HepG2 (cell line): ENCODE measurements at regions not wholly inside any gene's neighbourhood (a gene's known extent, or its start where the extent isn't known, plus 50 kb on each side); places are given as distances from the start of the nearest gene placed in this dataset.

Experiments
- ATAC-seq: fragments of 200-7000 bp; cut with Tn5 transposase; 3 replicates; pipeline ENCODE4 v1.9.1; 2020; ENCODE audit warnings: mild to moderate bottlenecking, moderate library complexity
- BruUV-seq: library from RNA; stranded (reverse); fragments of 400-500 nt; replicated peaks from 2 replicates; lab custom pipeline; 2021; lab: Mats Ljungman, UMichigan
- CTCF ChIA-PET: fragments of 300-600 bp; formaldehyde crosslinking; extraction: SDS; loops from one replicate; lab custom pipeline; 2021; ENCODE audit warnings: low total read pairs, inconsistent platforms, low intra/inter-chr PET ratio; lab: Yijun Ruan, JAX
- POLR2A ChIA-PET: fragments of 350-600 bp; sonication (Branson Sonifier 250); formaldehyde crosslinking; loops from one replicate; lab custom pipeline; 2020; ENCODE audit warnings: antibody characterized with exemption, inconsistent platforms; lab: Yijun Ruan, JAX
- DNase-seq: peaks from one replicate; pipeline ENCODE4 v3.0.0-alpha.2; 2015; ENCODE audit warnings: low spot score
- FAIRE-seq: peaks from 3 replicates; lab custom pipeline; 2011; peaks lifted over from hg19 to GRCh38; lab: Jason Lieb, UNC
- H2AFZ ChIP-seq: one replicate; pipeline ENCODE4 v1.6.1; 2011; ENCODE audit warnings: low read length, inconsistent platforms
- H3K27ac ChIP-seq: fragments of 300-600 bp; 3 replicates; pipeline ENCODE4 v1.8.0; 2011; ENCODE audit warnings: mixed run types, mild to moderate bottlenecking, mixed read lengths, low read length, inconsistent platforms; ENCODE audit not compliant: insufficient read depth; ENCODE audit errors: extremely low read length
- H3K27me3 ChIP-seq, 2 experiments: fragments of 200-600 bp in 1 of 2; 2 replicates in 1 of 2; 3 replicates in 1 of 2; pipeline versions ENCODE4 v1.6.0 to v1.8.0; 2011; ENCODE audit warnings: low read length in 2 of 2, mild to moderate bottlenecking in 2 of 2, moderate library complexity in 2 of 2, inconsistent platforms in 1 of 2; ENCODE audit not compliant: insufficient read depth in 2 of 2, control insufficient read depth in 1 of 2
- H3K36me3 ChIP-seq, 2 experiments: fragments of 200-600 bp in 1 of 2; replicated peaks in 1 of 2; 2 replicates in 1 of 2; 3 replicates in 1 of 2; pipeline versions ENCODE4 v1.5.1 to v1.8.0; 2011; ENCODE audit warnings: low read length in 2 of 2, inconsistent platforms in 1 of 2; ENCODE audit not compliant: insufficient read depth in 2 of 2, control insufficient read depth in 1 of 2
- H3K4me1 ChIP-seq: 2 replicates; pipeline ENCODE4 v1.5.1; 2012; ENCODE audit warnings: low read length, inconsistent platforms; ENCODE audit not compliant: insufficient read depth
- H3K4me2 ChIP-seq: 2 replicates; pipeline ENCODE4 v1.6.0; 2011; ENCODE audit warnings: low read depth, low read length, inconsistent platforms
- H3K4me3 ChIP-seq, 3 experiments: fragments of 200-600 bp in 1 of 3; sonication (generic), shearing (Covaris generic) in 1 of 3; replicated peaks in 1 of 3; 2 replicates each; pipeline ENCODE4 v1.5.1; 2011 to 2016; ENCODE audit warnings: low read length in 3 of 3, inconsistent platforms in 2 of 3, low read depth in 2 of 3, mild to moderate bottlenecking in 2 of 3, control low read depth in 1 of 3, mixed read lengths in 1 of 3; ENCODE audit not compliant: insufficient read depth in 1 of 3
- H3K79me2 ChIP-seq: one replicate; pipeline ENCODE4 v1.6.1; 2011; ENCODE audit warnings: low read length, inconsistent platforms; ENCODE audit not compliant: insufficient read depth
- H3K9ac ChIP-seq: 2 replicates; pipeline ENCODE4 v1.6.0; 2011; ENCODE audit warnings: mild to moderate bottlenecking, low read depth, low read length, inconsistent platforms; ENCODE audit not compliant: insufficient read depth
- H3K9me3 ChIP-seq: 2 replicates; pipeline ENCODE4 v1.5.1; 2012; ENCODE audit warnings: mild to moderate bottlenecking, low read length
- H4K20me1 ChIP-seq: 2 replicates; pipeline ENCODE4 v1.6.0; 2011; ENCODE audit warnings: inconsistent platforms, mild to moderate bottlenecking, low read length, moderate library complexity; ENCODE audit not compliant: insufficient read depth
- ARNT2 ChIP-seq: sonication (generic); formaldehyde crosslinking; IDR thresholded peaks from 2 replicates; pipeline ENCODE4 v1.8.0; 2022; ENCODE audit warnings: mild to moderate bottlenecking, low read depth, missing genetic modification reagents, moderate library complexity
- ATRX ChIP-seq: sonication (generic); formaldehyde crosslinking; IDR thresholded peaks from 2 replicates; pipeline ENCODE4 v1.4.0; 2020; ENCODE audit warnings: missing genetic modification reagents, borderline replicate concordance
- DMTF1 ChIP-seq: sonication (generic); formaldehyde crosslinking; IDR thresholded peaks from 2 replicates; pipeline ENCODE4 v1.4.0; 2020; ENCODE audit warnings: mild to moderate bottlenecking, missing genetic modification reagents
- ISX ChIP-seq: sonication (generic); formaldehyde crosslinking; conservative IDR thresholded peaks from 2 replicates; pipeline ENCODE4 v1.5.0; 2020; ENCODE audit warnings: missing genetic modification reagents
- KLF15 ChIP-seq: sonication (generic); formaldehyde crosslinking; IDR thresholded peaks from 2 replicates; pipeline ENCODE4 v1.8.1; 2023; ENCODE audit warnings: borderline replicate concordance, mild to moderate bottlenecking, inconsistent platforms, missing genetic modification reagents, mixed read lengths
- PAX8 ChIP-seq: sonication (generic); formaldehyde crosslinking; IDR thresholded peaks from 2 replicates; pipeline ENCODE4 v1.8.0; 2022; ENCODE audit warnings: mild to moderate bottlenecking, missing genetic modification reagents, borderline replicate concordance
- PTBP1 ChIP-seq: fragments of 200-400 bp; formaldehyde crosslinking; IDR thresholded peaks from 2 replicates; pipeline ENCODE4 v1.6.1; 2018; ENCODE audit warnings: low read length, low read depth; ENCODE audit not compliant: poor library complexity, severe bottlenecking
- ZBTB21 ChIP-seq: sonication (generic); formaldehyde crosslinking; IDR thresholded peaks from 2 replicates; pipeline ENCODE4 v1.4.0; 2020; ENCODE audit warnings: missing genetic modification reagents
- ZNF3 ChIP-seq: IDR thresholded peaks from 2 replicates; pipeline ENCODE4 v1.7.0; 2017; ENCODE audit warnings: inconsistent platforms
- ZNF30 ChIP-seq: sonication (generic); formaldehyde crosslinking; IDR thresholded peaks from 2 replicates; pipeline ENCODE4 v1.5.0; 2020; ENCODE audit warnings: mild to moderate bottlenecking, missing genetic modification reagents
- ZNF576 ChIP-seq: sonication (generic); formaldehyde crosslinking; IDR thresholded peaks from 2 replicates; pipeline ENCODE4 v1.4.0; 2020; ENCODE audit warnings: mild to moderate bottlenecking, missing genetic modification reagents
- ZNF619 ChIP-seq: sonication (generic); formaldehyde crosslinking; IDR thresholded peaks from 2 replicates; pipeline ENCODE4 v1.4.0; 2020; ENCODE audit warnings: mild to moderate bottlenecking, missing genetic modification reagents
- ZSCAN22 ChIP-seq: sonication (generic); formaldehyde crosslinking; IDR thresholded peaks from 2 replicates; pipeline ENCODE4 v1.4.0; 2020; ENCODE audit warnings: mild to moderate bottlenecking, missing genetic modification reagents
- WGBS: methylation state at CpG from one replicate; pipeline ENCODE4 v1.1.6; 2017; ENCODE audit warnings: low lambda C conversion rate; 5-methylcytosine and 5-hydroxymethylcytosine counted together
- in situ Hi-C: cut with HindIII; loops from 2 replicates; pipeline ENCODE4 v1.10.0; 2017; ENCODE audit warnings: low pct_unique_long_range_greater_than_20kb; ENCODE audit not compliant: extremely low pct_ligation_motif_present
- intact Hi-C: fragments of 100-400 bp; cut with micrococcal nuclease; formaldehyde crosslinking; loops from one replicate; pipeline ENCODE4 v1.10.0; 2022; ENCODE audit not compliant: unreplicated experiment
- TF ChIP-seq, protein P1 (sequence below): IDR thresholded peaks from 2 replicates; pipeline ENCODE4 v1.6.1; 2016; ENCODE audit warnings: low read depth, borderline replicate concordance
- TF ChIP-seq, protein P2 (sequence below): IDR thresholded peaks from 2 replicates; pipeline ENCODE4 v1.6.1; 2018; ENCODE audit warnings: missing genetic modification reagents

DNA sequence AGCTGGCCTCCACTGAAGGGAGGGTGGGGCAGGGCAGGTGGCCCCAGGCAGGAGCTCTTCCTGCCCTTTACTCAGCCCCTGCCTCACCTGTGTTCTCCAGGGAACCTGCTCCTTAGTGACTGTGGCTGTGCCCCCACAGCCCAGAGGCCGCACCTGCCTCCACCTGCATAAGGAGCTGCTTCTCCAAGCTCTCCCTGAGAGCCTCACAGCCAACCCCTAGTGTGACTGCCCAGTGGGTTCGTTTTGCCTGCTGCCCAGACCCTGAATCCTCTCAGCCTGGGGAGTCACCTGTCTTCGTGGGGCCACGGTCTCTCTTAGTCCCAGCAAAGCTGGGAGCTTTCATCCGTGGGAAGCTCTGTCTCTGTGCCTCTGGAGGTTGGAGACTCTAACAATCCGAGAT is 94.4 kb downstream of the GLRX3 start:
- Histone ChIP-seq H3K27me3 (peaks cover 3 to 31% of the 10 kb centered on the region in 2 experiments; a peak in 3 of 5 replicates), H3K4me3 (no peak overlapping the region), H4K20me1 (no peaks in the 10 kb centered on the region), H2AFZ (no peak overlapping the region), H3K9ac (no peak overlapping the region), H3K4me1 (no peaks in the 10 kb centered on the region), H3K4me2 (no peak overlapping the region), H3K36me3 (no peaks in the 10 kb centered on the region), H3K9me3 (peaks cover 24% of the 10 kb centered on the region)
- no TSS peak for BruUV-seq
- ChIA-PET CTCF (no interaction called here), POLR2A (no interaction called here)
- FAIRE-seq = no peak
- ATAC-seq = no peak
- intact Hi-C loops (no loop called here), in situ Hi-C loops (no loop called here)
- no peak for DNase-seq
- WGBS = 17% methylated on average over 1 of the region's 6 CpGs
- TF ChIP-seq ZNF619 (CRISPR knock-in tag) (no peak), ZNF3 (no peak), KLF15 (CRISPR knock-in tag) (no peak), ZBTB21 (CRISPR knock-in tag) (no peak), ZNF30 (no peak), PTBP1 (no peak)
- TF ChIP-seq, all 625 proteins: peak for 0
- no peaks in the 10 kb centered on the region for H3K79me2 ChIP-seq
- H3K27ac ChIP-seq = no peak overlapping the region

DNA sequence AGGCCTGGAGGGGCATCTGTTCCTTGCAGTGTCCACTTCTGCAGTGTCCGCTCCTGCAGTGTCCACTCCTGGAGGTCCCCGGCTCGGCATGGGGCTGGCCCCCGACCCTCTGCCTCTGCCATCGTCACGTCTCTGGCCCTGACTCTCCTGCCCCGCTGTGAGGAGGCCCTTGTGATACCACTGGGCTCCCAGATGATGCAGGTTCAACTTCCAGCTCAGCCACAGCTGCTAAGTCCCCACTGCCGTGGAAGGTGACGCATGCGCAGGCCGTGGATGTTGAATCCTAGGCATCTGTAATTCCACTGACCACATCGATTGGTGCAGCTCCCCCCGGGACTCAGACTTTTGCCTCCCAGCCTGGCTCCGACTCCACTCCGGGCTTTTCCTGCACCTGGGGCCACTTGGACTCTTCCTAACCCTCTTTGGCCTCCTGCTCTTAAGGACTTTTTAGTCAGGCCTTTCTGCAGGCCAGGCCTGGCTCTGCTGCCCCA is 95.1 kb downstream of the GLRX3 start:
- Histone ChIP-seq H3K4me1 (no peaks in the 10 kb centered on the region), H3K79me2 (no peaks in the 10 kb centered on the region), H3K27me3 (peaks cover 3 to 31% of the 10 kb centered on the region in 2 experiments; a peak in 3 of 5 replicates), H3K36me3 (no peaks in the 10 kb centered on the region), H3K4me3 (no peak overlapping the region), H3K27ac (no peak overlapping the region), H3K9ac (no peak overlapping the region), H2AFZ (no peak overlapping the region), H4K20me1 (no peaks in the 10 kb centered on the region), H3K9me3 (peaks cover 21% of the 10 kb centered on the region), H3K4me2 (no peak overlapping the region)
- DNase-seq (no peak), FAIRE-seq (no peak), ATAC-seq (no peak)
- WGBS = 7% methylated on average over 3 of the region's 15 CpGs
- ChIA-PET CTCF (no interaction called here), POLR2A (no interaction called here)
- intact Hi-C loops = no loop called here
- in situ Hi-C loops = no loop called here
- no TSS peak for BruUV-seq
- no peak for TF ChIP-seq ISX (CRISPR knock-in tag)
- TF ChIP-seq, protein P1, sequence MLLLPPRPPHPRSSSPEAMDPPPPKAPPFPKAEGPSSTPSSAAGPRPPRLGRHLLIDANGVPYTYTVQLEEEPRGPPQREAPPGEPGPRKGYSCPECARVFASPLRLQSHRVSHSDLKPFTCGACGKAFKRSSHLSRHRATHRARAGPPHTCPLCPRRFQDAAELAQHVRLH (CRISPR knock-in tag) = no peak
- no peak for TF ChIP-seq ARNT2
- TF ChIP-seq ATRX (CRISPR knock-in tag) = no peak
- no peak for TF ChIP-seq ZSCAN22 (CRISPR knock-in tag)
- TF ChIP-seq DMTF1 (CRISPR knock-in tag) = no peak
- TF ChIP-seq ZNF576 (CRISPR knock-in tag) = no peak
- TF ChIP-seq, protein P2, sequence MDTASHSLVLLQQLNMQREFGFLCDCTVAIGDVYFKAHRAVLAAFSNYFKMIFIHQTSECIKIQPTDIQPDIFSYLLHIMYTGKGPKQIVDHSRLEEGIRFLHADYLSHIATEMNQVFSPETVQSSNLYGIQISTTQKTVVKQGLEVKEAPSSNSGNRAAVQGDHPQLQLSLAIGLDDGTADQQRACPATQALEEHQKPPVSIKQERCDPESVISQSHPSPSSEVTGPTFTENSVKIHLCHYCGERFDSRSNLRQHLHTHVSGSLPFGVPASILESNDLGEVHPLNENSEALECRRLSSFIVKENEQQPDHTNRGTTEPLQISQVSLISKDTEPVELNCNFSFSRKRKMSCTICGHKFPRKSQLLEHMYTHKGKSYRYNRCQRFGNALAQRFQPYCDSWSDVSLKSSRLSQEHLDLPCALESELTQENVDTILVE (CRISPR knock-in tag) = no peak
- TF ChIP-seq PAX8 (CRISPR knock-in tag) = no peak
